GM12872 (cell line): ENCODE measurements at regions not wholly inside any gene's neighbourhood (a gene's known extent, or its start where the extent isn't known, plus 50 kb on each side); places are given as distances from the start of the nearest gene placed in this dataset.

Source experiments
- TF ChIP-seq, protein P1 (sequence below): IDR thresholded peaks from 3 replicates; pipeline ENCODE4 v1.5.1; 2011; ENCODE audit warnings: low read depth, mild to moderate bottlenecking, low read length, moderate library complexity; ENCODE audit not compliant: insufficient read depth

GRCh38 chr1:29519788-29520110 lies 283.4 kb downstream of the PTPRU start:
- TF ChIP-seq, protein P1, sequence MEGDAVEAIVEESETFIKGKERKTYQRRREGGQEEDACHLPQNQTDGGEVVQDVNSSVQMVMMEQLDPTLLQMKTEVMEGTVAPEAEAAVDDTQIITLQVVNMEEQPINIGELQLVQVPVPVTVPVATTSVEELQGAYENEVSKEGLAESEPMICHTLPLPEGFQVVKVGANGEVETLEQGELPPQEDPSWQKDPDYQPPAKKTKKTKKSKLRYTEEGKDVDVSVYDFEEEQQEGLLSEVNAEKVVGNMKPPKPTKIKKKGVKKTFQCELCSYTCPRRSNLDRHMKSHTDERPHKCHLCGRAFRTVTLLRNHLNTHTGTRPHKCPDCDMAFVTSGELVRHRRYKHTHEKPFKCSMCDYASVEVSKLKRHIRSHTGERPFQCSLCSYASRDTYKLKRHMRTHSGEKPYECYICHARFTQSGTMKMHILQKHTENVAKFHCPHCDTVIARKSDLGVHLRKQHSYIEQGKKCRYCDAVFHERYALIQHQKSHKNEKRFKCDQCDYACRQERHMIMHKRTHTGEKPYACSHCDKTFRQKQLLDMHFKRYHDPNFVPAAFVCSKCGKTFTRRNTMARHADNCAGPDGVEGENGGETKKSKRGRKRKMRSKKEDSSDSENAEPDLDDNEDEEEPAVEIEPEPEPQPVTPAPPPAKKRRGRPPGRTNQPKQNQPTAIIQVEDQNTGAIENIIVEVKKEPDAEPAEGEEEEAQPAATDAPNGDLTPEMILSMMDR, result no peak

GRCh38 chr1:29519108-29519787 lies 282.9 kb downstream of the PTPRU start:
- TF ChIP-seq, protein P1, result no peak

- TF ChIP-seq, protein P1, result no peak
These were observed 282.0 kb downstream of the PTPRU start for GRCh38 chr1:29518183-29518835.

DNA sequence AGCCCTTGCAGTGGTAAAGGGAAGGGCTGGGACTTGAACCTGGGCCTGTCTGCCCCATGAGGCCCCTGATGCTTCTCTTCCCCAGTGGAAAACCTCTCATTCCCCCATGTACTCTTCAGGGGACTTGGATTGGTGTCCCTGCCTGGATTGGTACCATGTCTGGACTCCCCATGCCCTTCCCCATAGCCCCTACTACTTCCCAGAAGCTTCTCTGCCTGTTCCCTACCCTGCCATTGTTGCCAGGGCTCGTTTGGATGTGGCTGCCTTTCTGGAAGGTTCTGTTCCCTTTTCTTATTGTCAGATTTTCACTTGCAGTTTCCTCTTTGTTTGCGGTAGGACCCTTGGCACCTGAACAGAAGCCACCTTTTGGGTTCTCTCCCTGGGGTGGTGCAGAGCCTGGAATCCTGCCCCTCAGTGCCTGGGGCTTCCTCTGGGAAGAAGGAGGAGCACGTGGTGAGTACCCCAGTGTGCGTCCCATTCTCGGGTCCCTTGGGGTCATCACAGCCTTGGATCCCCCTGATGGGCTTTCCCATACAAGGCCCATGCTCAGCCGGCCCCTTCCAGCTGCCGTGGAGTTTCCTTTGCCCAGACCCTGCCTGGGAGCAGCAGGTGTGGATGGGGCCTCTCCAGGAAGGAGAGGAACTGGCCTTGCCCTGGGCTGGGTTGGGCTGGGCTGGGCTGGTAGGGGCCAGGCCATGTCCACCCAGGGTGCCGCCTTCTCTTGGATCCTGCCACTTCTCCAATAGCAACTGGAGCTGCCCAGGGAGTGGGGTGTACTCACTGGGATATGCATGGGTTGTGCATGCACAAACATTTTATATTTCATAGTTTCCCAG lies 281.1 kb downstream of the PTPRU start:
- TF ChIP-seq, protein P1, result no peak

GRCh38 chr1:29516063-29516820 lies 279.9 kb downstream of the PTPRU start:
- TF ChIP-seq, protein P1, result no peak

DNA sequence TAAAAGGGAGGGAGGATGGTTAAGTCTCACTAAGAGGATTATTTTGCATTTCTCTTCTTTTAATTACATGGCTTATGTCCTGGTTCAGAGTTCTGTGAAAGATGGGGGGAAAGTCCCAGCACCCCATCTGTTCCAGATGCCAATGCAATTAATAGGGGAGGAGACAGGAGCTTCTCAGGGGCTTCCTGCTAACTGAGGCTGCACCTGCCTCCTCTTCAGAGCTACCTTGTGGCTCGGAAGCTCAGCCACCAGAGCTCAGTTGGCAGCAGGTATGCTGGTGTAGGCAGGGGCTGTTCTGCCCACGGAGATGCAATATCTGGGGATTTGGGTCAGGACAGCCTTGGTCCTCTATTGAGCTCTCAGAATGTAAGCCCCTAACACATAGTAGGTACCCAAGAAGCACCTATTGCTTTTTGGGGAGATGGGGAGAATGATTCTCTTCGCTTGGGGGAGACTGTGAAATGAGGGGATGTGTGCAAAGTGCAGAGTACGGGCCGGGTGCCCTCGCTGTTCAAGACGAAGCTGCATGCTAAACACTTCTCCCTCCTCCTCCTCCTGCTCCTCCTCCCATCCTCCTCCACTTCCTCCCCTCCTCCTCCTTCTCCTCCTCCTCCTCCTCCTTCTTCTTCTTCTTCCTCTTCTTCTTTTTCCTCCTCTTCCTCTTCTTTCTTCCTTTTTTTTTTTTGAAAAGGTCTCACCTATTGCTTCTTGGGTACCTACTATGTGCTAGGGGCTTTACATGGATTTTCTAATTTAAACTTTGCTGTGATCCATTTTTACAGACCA lies 279.0 kb downstream of the PTPRU start:
- TF ChIP-seq, protein P1, result no peak
